GM18867 (cell line): ENCODE measurements at regions not wholly inside any gene's neighbourhood (a gene's known extent, or its start where the extent isn't known, plus 50 kb on each side); places are given as distances from the start of the nearest gene placed in this dataset.
"Not testable (repeated sequence)": the region's sequence is repeated elsewhere in the genome, so short reads cannot be mapped to it uniquely, and the experiment has no call there.

Experiments used
- ATAC-seq: cut with Tn5 transposase; IDR thresholded peaks from one replicate; pipeline ENCODE4 v1.9.1; 2021; ENCODE audit warnings: mild to moderate bottlenecking, moderate library complexity; ENCODE audit not compliant: unreplicated experiment

GRCh38 chr6:58067867-58068548 is 750.6 kb downstream of the PRIM2 start:
- not testable (repeated sequence) for ATAC-seq

GRCh38 chr6:58073263-58073662 is 755.8 kb downstream of the PRIM2 start:
- ATAC-seq: no peak

GRCh38 chr6:58090067-58090466 is 772.6 kb downstream of the PRIM2 start:
- ATAC-seq: not testable (repeated sequence)

- not testable (repeated sequence) for ATAC-seq
Measured at GRCh38 chr6:58097251-58097650, 779.8 kb downstream of the PRIM2 start.

GRCh38 chr6:58113960-58114359 is 796.5 kb downstream of the PRIM2 start:
- ATAC-seq: no peak

GRCh38 chr6:58117162-58117561 is 799.7 kb downstream of the PRIM2 start:
- not testable (repeated sequence) for ATAC-seq

GRCh38 chr6:58121616-58122015 is 804.2 kb downstream of the PRIM2 start:
- not testable (repeated sequence) for ATAC-seq

- ATAC-seq: not testable (repeated sequence)
Measured at GRCh38 chr6:58123770-58124169, 806.3 kb downstream of the PRIM2 start.

GRCh38 chr6:58128549-58128948 is 811.1 kb downstream of the PRIM2 start:
- ATAC-seq: not testable (repeated sequence)

- not testable (repeated sequence) for ATAC-seq
Measured at GRCh38 chr6:58129098-58129497, 811.7 kb downstream of the PRIM2 start.

GRCh38 chr6:58139746-58140145 is 822.3 kb downstream of the PRIM2 start:
- not testable (repeated sequence) for ATAC-seq

GRCh38 chr6:58171025-58171424 is 853.6 kb downstream of the PRIM2 start:
- ATAC-seq: not testable (repeated sequence)

GRCh38 chr6:58181557-58182065 is 864.2 kb downstream of the PRIM2 start:
- ATAC-seq: peak; percentile 85

GRCh38 chr6:58185300-58185699 is 867.9 kb downstream of the PRIM2 start:
- ATAC-seq: not testable (repeated sequence)

- ATAC-seq: not testable (repeated sequence)
Measured at GRCh38 chr6:58193209-58193608, 875.8 kb downstream of the PRIM2 start.

- ATAC-seq: no peak
Measured at GRCh38 chr6:58198301-58198700, 880.9 kb downstream of the PRIM2 start.

- ATAC-seq: not testable (repeated sequence)
Measured at GRCh38 chr6:58237124-58237523, 919.7 kb downstream of the PRIM2 start.

- ATAC-seq: not testable (repeated sequence)
Measured at GRCh38 chr6:58238421-58238820, 921.0 kb downstream of the PRIM2 start.

- ATAC-seq: not testable (repeated sequence)
Measured at GRCh38 chr6:58257625-58258024, 940.2 kb downstream of the PRIM2 start.

GRCh38 chr6:58290177-58290576 is 972.7 kb downstream of the PRIM2 start:
- ATAC-seq: no peak

GRCh38 chr6:58291319-58291718 is 973.9 kb downstream of the PRIM2 start:
- not testable (repeated sequence) for ATAC-seq

GRCh38 chr6:58307901-58308300 is 990.5 kb downstream of the PRIM2 start:
- ATAC-seq: not testable (repeated sequence)

- ATAC-seq: not testable (repeated sequence)
Measured at GRCh38 chr6:58332108-58332507, 1014.7 kb downstream of the PRIM2 start.
